Mucosa of descending colon (tissue), 3 donors: ENCODE measurements at regions not wholly inside any gene's neighbourhood (a gene's known extent, or its start where the extent isn't known, plus 50 kb on each side); places are given as distances from the start of the nearest gene placed in this dataset.

Experiments
- ATAC-seq: fragments of 200-7000 bp; cut with Tn5 transposase; one replicate; pipeline ENCODE4 v1.9.1; 2020; ENCODE audit warnings: mild to moderate bottlenecking, moderate library complexity
- DNase-seq, 3 donors: peaks; one replicate each; pipeline ENCODE4 v3.0.0-alpha.2; 2020
- H3K36me3 ChIP-seq: fragments of 200-600 bp; one replicate; pipeline ENCODE4 v1.8.0; 2021; ENCODE audit warnings: low read depth, mild to moderate bottlenecking
- H3K4me1 ChIP-seq: fragments of 200-600 bp; one replicate; pipeline ENCODE4 v1.8.0; 2021; ENCODE audit warnings: low read depth, mild to moderate bottlenecking
- H3K4me3 ChIP-seq: fragments of 200-600 bp; one replicate; pipeline ENCODE4 v1.8.0; 2021; ENCODE audit warnings: mild to moderate bottlenecking
- H3K9me3 ChIP-seq: fragments of 200-600 bp; one replicate; pipeline ENCODE4 v1.8.0; 2021; ENCODE audit warnings: mild to moderate bottlenecking
- intact Hi-C, 2 donors: fragments of 100-400 bp; cut with DNase I in 1 of 2; cut with micrococcal nuclease in 1 of 2; formaldehyde crosslinking; loops; one replicate each; pipeline versions ENCODE4 v1.11.0 to v1.11.1; 2022; cut with DNase I, micrococcal nuclease
- TF ChIP-seq, protein P1 (sequence below): fragments of 200-600 bp; IDR thresholded peaks from one replicate; pipeline ENCODE4 v1.8.0; 2022; ENCODE audit warnings: antibody characterized with exemption, mild to moderate bottlenecking
- donor health status: DM: no; HTN: no; CAD: no; lungs with moderate emphysema.
- donor health status: DM: no; HTN: no; CAD: no.
- donor health status: DM: no; HTN: yes; CAD: no.

- no peak for DNase-seq
- no peak for ATAC-seq
- Histone ChIP-seq H3K4me3 (no peak overlapping the region), H3K9me3 (no peaks in the 10 kb centered on the region), H3K4me1 (no peaks in the 10 kb centered on the region), H3K36me3 (no peaks in the 10 kb centered on the region)
- TF ChIP-seq, protein P1, sequence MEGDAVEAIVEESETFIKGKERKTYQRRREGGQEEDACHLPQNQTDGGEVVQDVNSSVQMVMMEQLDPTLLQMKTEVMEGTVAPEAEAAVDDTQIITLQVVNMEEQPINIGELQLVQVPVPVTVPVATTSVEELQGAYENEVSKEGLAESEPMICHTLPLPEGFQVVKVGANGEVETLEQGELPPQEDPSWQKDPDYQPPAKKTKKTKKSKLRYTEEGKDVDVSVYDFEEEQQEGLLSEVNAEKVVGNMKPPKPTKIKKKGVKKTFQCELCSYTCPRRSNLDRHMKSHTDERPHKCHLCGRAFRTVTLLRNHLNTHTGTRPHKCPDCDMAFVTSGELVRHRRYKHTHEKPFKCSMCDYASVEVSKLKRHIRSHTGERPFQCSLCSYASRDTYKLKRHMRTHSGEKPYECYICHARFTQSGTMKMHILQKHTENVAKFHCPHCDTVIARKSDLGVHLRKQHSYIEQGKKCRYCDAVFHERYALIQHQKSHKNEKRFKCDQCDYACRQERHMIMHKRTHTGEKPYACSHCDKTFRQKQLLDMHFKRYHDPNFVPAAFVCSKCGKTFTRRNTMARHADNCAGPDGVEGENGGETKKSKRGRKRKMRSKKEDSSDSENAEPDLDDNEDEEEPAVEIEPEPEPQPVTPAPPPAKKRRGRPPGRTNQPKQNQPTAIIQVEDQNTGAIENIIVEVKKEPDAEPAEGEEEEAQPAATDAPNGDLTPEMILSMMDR = no peak
- intact Hi-C loops = no loop called here
Measured at GRCh38 chr10:78691301-78692030, 377.3 kb upstream of the ZMIZ1 start.

DNA sequence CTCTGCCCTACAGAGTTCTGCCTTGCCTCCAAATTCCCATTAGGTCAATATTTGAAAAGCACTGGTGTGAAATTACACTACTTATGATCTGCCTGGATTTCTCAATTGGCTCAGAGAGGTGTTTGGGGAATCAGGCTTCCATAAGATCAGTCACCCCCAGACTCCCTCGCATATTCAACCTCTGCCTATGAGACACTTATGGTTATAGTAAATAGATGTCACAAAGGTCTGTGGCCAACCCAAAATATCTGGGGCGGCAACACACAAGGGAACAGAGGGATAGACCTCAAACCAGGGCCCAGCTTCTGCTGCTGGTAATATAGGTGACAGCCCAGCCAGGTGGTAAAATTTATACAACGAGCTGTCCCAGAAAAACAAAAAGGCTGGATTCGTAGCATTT, 376.7 kb upstream of the ZMIZ1 start:
- no peaks in the 10 kb centered on the region for H3K4me1 ChIP-seq
- no peaks in the 10 kb centered on the region for H3K36me3 ChIP-seq
- ATAC-seq (no peak), DNase-seq (no peak)
- TF ChIP-seq, protein P1 = no peak
- no peaks in the 10 kb centered on the region for H3K9me3 ChIP-seq
- no peak overlapping the region for H3K4me3 ChIP-seq
- intact Hi-C loops = no loop called here

DNA sequence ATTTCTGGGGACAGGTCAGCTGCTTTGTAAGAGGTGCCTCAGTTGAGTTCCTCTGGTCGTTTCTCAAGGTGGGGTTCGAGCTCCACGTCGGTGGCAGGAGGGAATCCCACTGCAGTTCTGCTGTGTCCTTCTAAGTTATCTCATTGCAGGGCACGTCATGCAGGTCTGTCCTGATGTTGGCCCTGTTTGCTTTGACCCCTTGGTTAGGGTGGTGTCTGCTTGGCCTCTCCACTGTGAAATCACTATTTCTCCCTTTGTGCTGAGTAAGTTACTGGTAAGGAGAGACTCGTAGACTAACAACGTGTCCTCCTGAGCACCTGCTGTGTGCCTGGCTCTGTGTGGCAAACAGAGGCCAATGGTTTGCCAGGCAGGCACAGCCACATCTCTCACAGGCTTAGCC, 372.9 kb upstream of the ZMIZ1 start:
- TF ChIP-seq, protein P1 = no peak
- Histone ChIP-seq H3K36me3 (no peaks in the 10 kb centered on the region), H3K9me3 (no peaks in the 10 kb centered on the region), H3K4me1 (no peaks in the 10 kb centered on the region), H3K4me3 (no peak overlapping the region)
- intact Hi-C loops = no loop called here
- DNase-seq (no peak), ATAC-seq (no peak)

DNA sequence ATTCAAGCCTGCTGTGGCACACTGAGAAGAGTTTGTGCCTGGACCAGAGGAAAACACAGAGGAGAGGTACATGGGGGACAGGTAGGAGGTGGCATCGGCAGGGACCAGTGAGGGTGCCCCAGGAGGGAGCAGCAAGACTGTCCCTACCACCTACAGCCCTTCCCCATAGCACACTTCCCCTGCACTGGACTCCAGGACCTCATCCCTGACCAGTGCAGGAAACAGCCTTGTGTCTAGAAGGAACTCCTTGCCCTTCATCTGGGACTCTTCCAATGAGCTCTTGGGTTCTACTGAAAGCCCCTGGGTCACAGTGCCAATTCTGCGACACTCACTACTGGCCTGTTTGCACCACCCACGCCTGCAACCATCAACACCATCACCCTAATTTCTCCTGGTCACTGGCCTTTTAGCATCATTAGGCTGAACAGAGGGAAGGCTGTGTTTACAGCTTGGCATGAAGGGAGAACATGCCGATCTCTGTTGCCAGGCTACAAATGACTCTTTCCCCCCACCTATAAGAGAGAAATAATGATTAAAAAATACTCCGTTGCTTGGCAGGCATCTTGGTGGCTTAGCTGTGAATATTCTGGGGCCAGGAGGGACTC, 371.9 kb upstream of the ZMIZ1 start:
- H3K4me3 ChIP-seq = no peak overlapping the region
- TF ChIP-seq, protein P1 = no peak
- H3K4me1 ChIP-seq = no peaks in the 10 kb centered on the region
- peak; percentile 9 for ATAC-seq
- intact Hi-C loops = no loop called here
- DNase-seq = no peak
- no peaks in the 10 kb centered on the region for H3K36me3 ChIP-seq
- H3K9me3 ChIP-seq = no peaks in the 10 kb centered on the region

- Histone ChIP-seq H3K4me3 (no peak overlapping the region), H3K36me3 (no peaks in the 10 kb centered on the region), H3K9me3 (no peaks in the 10 kb centered on the region), H3K4me1 (no peaks in the 10 kb centered on the region)
- intact Hi-C loops = no loop called here
- TF ChIP-seq, protein P1 = no peak
- DNase-seq (no peak), ATAC-seq (no peak)
Measured at GRCh38 chr10:78699971-78700370, 368.8 kb upstream of the ZMIZ1 start.
